ENCODE measurements at regions not wholly inside any gene's neighbourhood (a gene's known extent, or its start where the extent isn't known, plus 50 kb on each side); places are given as distances from the start of the nearest gene placed in this dataset.

DNA sequence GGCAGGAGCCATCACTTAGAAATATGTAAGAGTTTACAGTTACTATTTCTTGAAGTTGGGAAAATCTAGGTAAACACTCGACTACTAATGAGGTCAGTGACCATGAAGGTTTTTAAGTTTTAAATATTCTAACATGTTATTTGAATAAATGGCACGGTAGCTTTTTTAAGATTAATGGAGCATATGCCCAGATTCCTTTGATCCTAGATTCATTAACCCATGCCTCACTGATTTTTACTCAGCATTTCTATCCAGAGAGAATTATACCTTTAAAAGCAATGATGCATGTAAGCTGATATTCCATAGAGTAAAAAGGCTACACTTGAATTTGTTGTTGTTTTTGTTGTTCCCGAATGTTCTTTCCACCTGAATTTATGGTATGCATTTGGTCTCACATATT is 541.4 kb downstream of the DACH1 start:
- TF ChIP-seq ZNF660 (tag by site-specific recombination; IDR thresholded peaks at IDR 0.05) (no peak), ZBTB8A (tag by site-specific recombination; IDR thresholded peaks at IDR 0.05) (no peak), GLIS2 (tag by site-specific recombination; IDR thresholded peaks at IDR 0.05) (no peak)

Data from HEK293 (cell line).